NB4 (cell line): ENCODE measurements at regions not wholly inside any gene's neighbourhood (a gene's known extent, or its start where the extent isn't known, plus 50 kb on each side); places are given as distances from the start of the nearest gene placed in this dataset.

Source experiments
- CTCF ChIP-seq: IDR thresholded peaks from one replicate; pipeline ENCODE4 v1.5.1; 2012; ENCODE audit warnings: low read depth, low read length
- MYC ChIP-seq: IDR thresholded peaks from 2 replicates; pipeline ENCODE4 v1.6.1; 2011; ENCODE audit warnings: low read depth, low read length
- POLR2A ChIP-seq: IDR thresholded peaks from 2 replicates; pipeline ENCODE4 v1.6.1; 2011; ENCODE audit warnings: mild to moderate bottlenecking; ENCODE audit not compliant: insufficient read length; ENCODE audit errors: extremely low read depth
- TF ChIP-seq, protein P1 (sequence below): IDR thresholded peaks from 2 replicates; pipeline ENCODE4 v1.6.1; 2011; ENCODE audit warnings: low read depth, low read length

GRCh38 chr12:123100882-123101281, 50.0 kb downstream of the PITPNM2 start:
- no peak for TF ChIP-seq POLR2A
- TF ChIP-seq, protein P1, sequence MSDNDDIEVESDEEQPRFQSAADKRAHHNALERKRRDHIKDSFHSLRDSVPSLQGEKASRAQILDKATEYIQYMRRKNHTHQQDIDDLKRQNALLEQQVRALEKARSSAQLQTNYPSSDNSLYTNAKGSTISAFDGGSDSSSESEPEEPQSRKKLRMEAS: no peak
- TF ChIP-seq CTCF: no peak
- TF ChIP-seq MYC: no peak
